ENCODE measurements at regions not wholly inside any gene's neighbourhood (a gene's known extent, or its start where the extent isn't known, plus 50 kb on each side); places are given as distances from the start of the nearest gene placed in this dataset.

GRCh38 chr18:70430501-70431173, 141.8 kb downstream of the SOCS6 start:
- DNase-seq (ENCODE audit: low read depth): no peak

GRCh38 chr18:70429847-70430500, 141.1 kb downstream of the SOCS6 start:
- no peak for DNase-seq (ENCODE audit: low read depth)

- DNase-seq (ENCODE audit: low read depth): no peak
Observed at GRCh38 chr18:70428439-70428838, 139.6 kb downstream of the SOCS6 start.

GRCh38 chr18:70426818-70427217, 138.0 kb downstream of the SOCS6 start:
- no peak for DNase-seq (ENCODE audit: low read depth)

- DNase-seq (ENCODE audit: low read depth): no peak
Observed at GRCh38 chr18:70425236-70425635, 136.4 kb downstream of the SOCS6 start.

GRCh38 chr18:70423988-70424387, 135.1 kb downstream of the SOCS6 start:
- no peak for DNase-seq (ENCODE audit: low read depth)

- peak; percentile 22 for DNase-seq (ENCODE audit: low read depth)
Observed at GRCh38 chr18:70423120-70423519, 134.3 kb downstream of the SOCS6 start.

GRCh38 chr18:70422391-70422965, 133.6 kb downstream of the SOCS6 start:
- DNase-seq (ENCODE audit: low read depth): no peak

GRCh38 chr18:70421471-70422390, 132.9 kb downstream of the SOCS6 start:
- DNase-seq (ENCODE audit: low read depth): peak; percentile 99

- DNase-seq (ENCODE audit: low read depth): peak; percentile 23
Observed at GRCh38 chr18:70420146-70420898, 131.5 kb downstream of the SOCS6 start.

- DNase-seq (ENCODE audit: low read depth): no peak
Observed at GRCh38 chr18:70419526-70419925, 130.7 kb downstream of the SOCS6 start.

GRCh38 chr18:70418546-70419311, 129.9 kb downstream of the SOCS6 start:
- no peak for DNase-seq (ENCODE audit: low read depth)

- DNase-seq (ENCODE audit: low read depth): no peak
Observed at GRCh38 chr18:70417847-70418246, 129.0 kb downstream of the SOCS6 start.

GRCh38 chr18:70416496-70416895, 127.7 kb downstream of the SOCS6 start:
- DNase-seq (ENCODE audit: low read depth): no peak

- DNase-seq (ENCODE audit: low read depth): no peak
Observed at GRCh38 chr18:70415823-70416488, 127.1 kb downstream of the SOCS6 start.

GRCh38 chr18:70414315-70414900, 125.6 kb downstream of the SOCS6 start:
- no peak for DNase-seq (ENCODE audit: low read depth)

GRCh38 chr18:70413455-70413854, 124.6 kb downstream of the SOCS6 start:
- no peak for DNase-seq (ENCODE audit: low read depth)

- DNase-seq (ENCODE audit: low read depth): no peak
Observed at GRCh38 chr18:70411876-70412435, 123.1 kb downstream of the SOCS6 start.

GRCh38 chr18:70411307-70411706, 122.5 kb downstream of the SOCS6 start:
- no peak for DNase-seq (ENCODE audit: low read depth)
